Right renal cortex interstitium (tissue), 3 donors: ENCODE measurements at regions not wholly inside any gene's neighbourhood (a gene's known extent, or its start where the extent isn't known, plus 50 kb on each side); places are given as distances from the start of the nearest gene placed in this dataset.
A peak's percentile ranks its signal among the peaks of the same experiment; 100 is the strongest.
"Not testable (repeated sequence)": the region's sequence is repeated elsewhere in the genome, so short reads cannot be mapped to it uniquely, and the experiment has no call there.

Experiments used
- DNase-seq, 3 donors: peaks; one replicate each; pipeline ENCODE4 v3.0.0-alpha.2; 2013; ENCODE audit warnings: low read depth in 3 of 3, low spot score in 2 of 3

DNA sequence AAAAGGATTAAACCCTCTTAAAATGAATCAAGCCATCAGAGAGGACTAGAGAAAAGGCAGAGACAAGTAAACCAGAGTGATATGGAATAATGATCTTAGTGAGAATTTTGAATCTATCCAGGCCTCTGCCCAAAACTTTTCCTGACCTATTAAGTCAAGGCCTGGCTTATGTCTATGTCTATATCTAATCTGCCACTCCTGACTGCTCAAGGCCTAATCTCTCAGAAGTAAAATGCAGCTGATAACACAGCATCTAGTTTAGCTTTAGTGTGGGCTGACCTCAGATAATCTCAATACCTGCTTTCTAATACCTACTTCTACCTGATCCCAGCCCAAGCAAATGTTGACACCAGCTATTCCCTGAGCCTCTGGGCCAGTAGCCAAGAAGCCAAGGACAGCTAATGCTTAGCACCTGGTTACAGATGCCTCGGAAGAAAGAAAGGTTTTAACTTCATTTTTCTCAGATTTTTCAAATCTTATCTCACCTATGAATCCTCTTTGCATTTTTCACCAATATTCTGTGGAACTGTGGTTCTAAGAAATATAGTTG is 1472.5 kb upstream of the SEL1L start:
- no peak for DNase-seq

DNA sequence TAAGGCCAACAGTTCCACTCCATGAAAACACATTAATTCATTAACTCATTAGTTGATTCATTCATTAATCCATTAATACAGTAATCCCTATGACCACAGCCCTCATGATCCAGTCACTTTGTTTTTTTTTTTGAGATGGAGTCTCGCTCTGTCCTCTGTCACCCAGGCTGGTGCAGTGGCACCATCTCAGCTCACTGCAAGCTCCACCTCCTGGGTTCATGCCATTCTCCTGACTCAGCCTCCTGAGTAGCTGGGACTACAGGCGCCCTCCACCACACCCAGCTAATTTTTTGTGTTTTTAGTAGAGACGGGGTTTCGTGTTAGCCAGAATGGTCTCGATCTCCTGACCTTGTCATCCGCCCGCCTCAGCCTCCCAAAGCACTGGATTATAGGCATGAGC is 1473.4 kb upstream of the SEL1L start:
- DNase-seq = not testable (repeated sequence)

DNA sequence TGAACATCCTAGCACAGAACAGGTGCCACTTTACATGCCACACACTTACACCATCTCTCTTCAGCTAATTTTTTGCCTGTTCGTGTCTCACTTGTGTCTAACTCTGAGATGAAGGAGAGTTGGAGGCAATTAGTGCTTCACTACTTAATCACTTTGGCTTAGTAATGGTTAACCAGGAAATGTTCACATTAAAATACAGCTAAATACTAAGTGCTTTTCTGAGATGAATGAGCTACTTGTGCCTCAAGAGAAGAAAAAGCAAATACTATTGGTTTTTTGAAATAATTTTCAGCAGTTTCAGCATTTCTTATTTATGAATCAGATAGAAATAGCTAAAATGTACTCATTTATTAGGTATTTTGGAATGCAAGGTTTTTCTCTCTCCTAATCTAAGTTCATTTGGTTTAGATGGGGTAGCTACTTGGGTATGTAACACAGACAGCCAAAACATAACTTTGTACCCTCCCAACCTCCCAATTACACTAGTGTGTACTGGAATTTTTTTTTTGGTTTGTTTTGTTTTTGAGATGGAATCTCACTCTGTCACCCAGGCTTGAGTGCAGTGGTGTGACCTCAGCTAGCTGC is 1474.1 kb upstream of the SEL1L start:
- DNase-seq = no peak

DNA sequence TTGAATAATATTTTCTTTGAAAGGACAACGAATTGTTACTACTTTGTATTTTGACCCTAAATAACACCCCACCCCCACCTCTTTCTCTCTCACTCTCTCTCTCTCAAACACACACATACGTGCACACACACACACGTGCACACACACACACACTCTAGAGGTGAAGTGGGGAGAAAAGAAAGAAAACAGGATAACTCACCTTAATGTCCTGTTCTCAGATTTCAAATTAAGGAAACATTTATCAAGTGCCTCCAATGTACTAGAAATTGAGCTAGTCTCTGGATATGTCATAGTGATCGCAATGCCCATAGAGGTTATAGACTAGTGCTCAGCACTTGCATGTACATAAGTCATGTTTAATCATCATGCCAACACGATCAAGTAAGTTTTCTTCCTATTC is 1483.6 kb upstream of the SEL1L start:
- peak in 1 of 3 donors; percentile 15 for DNase-seq

DNA sequence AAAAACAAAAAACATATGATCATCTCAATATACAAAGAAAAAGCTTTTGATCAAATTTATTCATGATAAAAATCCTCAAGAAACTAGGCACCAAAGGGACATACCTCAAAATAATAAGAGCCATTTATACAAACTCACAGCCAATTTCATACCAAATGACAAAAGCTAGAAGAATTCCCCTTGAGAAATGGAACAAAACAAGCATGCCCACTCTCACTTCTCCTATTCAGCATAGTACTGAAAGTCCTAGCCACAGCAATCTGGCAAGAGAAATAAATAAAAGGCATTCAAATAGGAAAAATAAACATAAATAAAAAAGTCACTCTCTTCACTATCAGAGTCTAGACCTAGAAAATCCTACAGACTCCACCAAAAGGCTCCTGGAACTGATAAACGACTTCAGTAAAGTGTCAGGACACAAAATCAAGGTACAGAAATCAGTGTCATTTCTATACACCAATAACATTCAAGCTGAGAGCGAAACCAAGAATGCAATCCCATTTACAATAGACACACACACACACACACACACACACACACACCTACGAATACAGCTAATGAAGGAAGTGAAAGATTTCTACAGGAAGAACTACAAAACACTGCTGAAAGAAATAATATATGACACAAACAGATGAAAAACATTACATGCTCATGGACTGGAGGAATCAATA is 1486.2 kb upstream of the SEL1L start:
- no peak for DNase-seq

DNA sequence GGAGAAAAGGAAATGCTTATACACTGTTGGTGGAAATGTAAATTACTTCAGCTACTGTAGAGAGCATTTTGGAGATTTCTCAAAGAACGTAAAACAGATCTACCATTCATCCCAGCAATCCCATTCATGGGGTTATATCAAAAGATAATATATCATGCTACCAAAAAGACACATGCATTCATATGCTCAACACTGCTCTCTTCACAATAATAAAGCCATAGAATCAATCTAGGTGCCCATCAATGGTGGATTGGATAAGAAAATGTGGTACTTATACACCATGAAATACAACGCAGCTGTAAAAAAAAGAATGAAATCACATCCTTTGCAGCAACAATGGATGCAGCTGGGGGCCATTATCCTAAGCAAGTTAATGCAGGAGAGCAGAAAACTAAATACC is 1487.7 kb upstream of the SEL1L start:
- no peak for DNase-seq

DNA sequence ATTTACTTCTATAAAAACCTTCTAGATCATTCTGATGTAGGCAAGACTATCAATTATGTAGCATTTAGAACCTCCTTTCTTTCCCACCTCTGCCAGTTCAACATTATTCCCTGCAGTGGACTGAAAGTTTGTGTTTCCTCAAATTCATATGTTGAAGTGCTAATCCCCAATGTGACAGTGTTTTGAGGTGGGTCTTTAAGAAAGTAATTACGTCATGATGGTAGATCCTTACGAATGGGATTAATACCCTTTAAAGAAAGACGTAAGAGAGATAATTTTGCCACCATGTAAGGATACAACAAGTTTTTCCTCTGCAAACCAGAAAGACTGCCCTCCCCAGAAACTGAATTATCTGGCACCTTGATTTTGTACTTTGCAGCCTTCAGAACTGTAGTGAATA is 1489.7 kb upstream of the SEL1L start:
- DNase-seq = no peak

DNA sequence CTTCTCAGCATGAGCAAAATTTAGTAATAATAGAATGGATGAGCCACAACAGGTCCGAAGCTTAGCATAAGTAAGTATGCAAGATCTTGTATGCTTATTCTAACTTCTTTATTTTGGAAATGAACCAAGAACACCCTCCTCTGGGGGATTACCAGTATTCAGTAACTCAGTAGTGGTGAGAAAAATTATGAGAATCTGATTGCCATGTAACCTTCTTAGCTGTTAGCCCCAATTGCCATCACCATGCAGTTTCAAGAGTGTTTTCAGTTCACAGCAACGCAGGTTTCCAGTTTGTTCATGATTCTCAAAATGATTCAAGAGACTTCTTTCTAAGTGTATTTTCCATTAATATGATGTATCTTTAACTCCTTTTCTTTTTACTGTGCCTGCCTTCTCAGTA is 1507.6 kb upstream of the SEL1L start:
- DNase-seq = no peak

DNA sequence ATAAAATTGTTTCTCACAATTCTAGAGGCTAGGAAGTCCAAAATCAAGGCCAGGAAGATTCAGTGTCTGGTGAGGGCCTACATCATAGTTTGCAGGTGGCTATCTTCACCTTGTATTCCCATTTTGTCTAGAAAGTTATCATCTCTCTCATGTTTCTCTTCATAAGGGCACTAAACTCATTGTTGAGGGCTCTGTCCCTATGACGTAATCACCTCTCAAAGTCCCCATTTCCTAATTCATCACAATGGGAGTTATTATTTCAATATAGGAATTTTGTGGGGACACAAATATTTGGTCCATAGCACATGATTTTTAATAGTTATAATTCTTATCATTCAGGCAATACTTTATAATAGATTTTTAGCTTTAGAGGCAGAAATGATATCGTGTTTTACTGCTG is 1509.2 kb upstream of the SEL1L start:
- no peak for DNase-seq

DNA sequence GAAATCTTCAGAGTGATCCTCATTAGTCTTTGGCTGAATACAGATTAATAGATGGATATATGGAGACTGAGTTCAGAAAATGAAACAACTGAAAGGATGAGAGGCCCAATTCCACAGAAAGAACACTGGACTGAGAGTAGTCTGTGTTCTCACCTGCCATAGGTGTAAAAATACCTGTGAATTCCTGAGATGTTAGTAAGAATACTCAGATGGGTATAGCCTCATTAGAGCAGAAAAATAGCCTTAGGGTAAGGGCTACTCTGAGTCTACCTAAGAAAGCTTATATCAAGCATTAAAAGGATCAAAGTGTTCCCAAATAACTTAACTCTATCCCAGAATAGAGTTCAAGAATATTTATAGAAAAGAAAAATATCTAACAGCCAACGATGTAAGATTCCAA is 1510.3 kb upstream of the SEL1L start:
- no peak for DNase-seq

DNA sequence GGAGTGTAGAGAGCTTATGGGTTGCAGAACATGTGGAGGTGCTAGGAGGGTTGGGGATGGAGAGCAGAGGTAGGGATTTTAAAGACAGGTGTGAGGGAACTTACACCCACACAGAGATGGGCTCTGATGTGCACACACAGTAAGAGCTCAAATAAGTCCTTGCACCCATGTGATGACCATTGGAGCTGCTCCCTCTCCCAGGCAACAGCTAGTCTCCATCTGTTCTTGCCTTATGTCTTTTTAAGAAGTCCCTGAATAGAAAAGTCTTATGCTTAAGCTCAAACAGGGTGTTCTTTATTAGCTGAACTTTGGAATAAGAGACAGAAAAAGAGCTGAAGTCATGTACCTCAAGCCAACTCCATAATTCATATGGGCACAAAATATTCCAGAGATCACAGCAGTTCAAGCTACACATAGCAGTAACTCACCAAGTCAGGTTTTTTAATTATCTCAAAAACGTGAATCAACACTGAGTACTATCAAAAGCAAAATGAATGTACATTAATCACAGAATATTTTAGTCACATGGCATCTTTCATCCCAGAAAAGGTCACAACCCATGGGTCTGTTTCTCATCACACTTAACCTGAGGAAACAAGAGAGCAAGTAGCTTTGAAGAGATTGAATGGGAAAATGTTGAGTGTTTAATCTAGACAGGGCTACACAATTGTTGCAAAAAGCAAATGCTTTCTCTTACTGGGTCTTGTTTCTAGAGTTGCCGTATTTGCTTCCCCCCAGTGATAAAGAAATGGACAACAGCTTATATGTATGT is 1513.6 kb upstream of the SEL1L start:
- peak; percentile 23 to 29 (median 25) for DNase-seq

DNA sequence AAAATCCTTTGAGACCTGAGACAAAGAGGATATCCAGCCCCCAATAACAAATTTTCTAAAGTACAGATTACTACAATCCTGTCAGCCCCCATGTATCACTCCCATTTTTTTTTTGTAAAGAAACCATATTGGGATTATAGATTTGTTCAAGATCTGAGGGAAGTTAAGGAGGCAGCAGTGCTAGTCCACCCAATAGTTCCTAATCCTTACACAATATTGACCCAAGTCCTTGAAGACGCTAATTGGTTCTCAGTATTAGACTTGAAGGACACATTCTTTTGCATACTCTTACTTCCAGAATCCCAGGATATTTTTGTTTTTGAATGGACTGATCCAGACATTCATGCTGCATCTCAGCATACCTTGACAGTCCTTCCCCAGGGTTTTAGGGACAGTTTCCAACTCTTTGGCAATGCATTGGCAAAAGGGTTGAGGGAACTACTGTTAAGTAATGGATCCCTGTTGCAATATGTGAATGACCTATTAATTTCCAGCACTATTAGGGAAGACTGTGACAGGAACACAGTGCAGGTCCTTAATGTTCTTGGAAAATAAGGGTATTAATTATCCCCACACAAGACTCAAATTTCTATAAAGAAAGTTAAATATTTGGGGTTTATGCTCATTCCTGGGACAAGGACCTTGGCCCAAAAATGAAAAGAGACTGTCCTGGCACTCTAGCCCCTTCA is 1519.5 kb upstream of the SEL1L start:
- DNase-seq = no peak

DNA sequence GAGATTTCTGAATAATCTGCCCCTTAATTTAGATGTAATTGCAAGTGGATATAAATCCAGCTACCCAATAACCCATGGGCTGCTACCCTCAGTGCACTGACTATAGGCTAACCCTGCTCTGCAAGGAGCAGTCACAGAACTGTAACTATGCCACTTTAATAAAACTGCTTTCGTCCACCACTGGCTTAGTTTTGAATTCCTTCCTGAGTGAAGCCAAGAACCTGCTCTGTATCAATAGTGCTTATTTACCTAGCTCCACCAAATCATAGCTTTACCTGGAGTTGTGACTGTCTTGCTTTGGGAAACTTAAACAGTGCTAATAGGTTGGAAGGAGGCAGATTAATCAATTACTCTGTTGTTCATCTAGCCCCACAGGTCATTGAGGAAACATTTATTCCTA is 1524.4 kb upstream of the SEL1L start:
- DNase-seq = no peak

DNA sequence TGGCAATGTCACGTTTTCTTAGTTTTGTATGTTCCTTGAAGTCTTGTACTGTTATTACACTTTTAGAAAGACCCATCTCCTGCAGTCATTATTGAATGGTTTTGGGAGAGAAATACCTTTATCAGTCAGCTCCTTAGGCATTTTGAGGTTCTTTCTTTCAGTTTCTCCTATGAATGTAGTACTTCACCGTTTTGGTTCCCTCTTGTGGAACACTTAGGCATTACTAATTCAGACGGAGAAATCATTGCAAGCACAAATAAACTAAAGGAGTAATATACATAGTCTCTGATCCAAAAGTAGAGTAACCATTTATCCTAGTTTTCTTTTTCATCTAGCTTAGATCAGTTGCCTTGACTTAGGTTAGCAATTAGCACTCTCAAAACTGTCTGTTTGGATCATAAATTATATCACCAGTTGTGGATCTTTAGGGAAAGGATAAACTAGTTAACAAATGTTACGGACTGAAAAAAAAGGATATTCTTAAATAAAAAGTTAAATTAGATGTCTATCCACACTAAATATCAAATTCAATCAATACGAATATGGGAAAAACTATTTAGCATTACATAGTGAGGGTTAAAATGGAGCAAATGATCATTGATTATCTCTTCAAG is 1538.3 kb upstream of the SEL1L start:
- DNase-seq = no peak

DNA sequence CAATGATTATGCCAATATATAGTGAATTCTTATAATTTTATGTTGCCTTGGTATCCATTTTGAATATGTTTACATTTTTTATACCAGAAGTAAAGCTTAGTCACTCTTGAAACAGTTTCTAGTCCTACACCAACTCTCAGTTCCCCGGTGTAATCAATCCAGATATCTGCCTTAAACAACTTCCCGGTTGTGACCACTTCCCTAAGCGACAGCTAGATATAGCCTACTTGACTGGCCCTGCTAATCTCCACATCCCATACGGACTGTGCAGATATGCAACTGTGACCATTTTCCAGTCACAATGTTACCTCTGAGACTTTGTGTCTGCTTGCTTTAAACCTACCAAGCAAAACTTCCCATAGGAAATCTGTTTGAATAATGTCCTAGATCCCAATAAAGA is 1551.5 kb upstream of the SEL1L start:
- no peak for DNase-seq

DNA sequence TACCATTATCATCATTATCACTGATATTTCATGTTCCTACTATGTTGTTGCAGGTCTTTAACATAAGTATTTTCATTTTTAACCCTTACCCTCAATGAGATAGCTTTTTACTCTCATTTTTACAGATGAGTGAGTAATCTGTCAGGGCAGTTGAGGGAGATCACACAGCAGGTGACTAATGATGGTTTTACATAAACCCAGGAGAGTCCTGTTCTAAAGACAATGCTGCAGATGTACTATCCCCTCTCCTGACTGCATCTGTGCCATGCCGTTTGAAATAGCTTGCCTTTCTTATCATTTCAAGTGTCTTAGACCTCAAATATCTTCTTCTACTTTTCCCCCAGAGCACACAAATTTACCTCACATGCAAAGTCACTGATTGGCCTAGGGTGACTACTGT is 1552.1 kb upstream of the SEL1L start:
- no peak for DNase-seq

DNA sequence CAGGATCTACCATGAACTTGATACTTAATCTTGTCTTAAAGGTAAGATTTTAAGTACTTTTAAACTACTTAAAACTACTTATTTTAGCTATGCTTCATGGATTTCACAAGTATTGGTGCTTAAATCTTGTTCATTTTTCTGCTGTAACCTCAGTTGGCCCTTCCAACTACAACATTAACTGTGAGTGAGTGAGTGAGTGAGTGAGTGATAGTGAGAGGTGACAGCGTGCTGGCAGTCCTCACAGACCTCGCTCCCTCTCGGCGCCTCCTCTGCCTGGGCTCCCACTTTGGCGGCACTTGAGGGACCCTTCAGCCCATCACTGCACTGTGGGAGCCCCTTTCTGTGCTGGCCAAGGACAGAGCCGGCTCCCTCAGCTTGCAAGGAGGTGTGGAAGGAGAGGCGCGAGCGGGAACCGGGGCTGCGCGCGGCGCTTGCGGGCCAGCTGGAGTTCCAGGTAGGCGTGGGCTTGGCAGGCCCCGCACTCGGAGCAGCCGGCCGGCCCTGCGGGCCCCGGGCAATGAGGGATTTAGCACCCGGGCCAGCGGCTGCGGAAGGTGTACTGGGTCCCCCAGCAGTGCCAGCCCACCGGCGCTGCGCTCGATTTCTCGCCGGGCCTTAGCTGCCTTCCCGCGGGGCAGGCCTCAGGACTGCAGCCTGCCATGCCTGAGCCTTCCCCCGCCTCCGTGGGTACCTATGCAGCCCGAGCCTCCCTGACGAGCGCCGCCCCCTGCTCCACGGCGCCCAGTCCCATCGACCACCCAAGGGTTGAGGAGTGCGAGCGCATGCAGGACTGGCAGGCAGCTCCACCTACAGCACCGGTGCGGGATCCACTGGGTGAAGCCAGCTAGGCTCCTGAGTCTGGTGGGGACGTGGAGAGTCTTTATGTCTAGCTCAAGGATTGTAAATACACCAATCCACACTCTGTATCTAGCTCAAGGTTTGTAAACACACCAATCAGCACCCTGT is 1558.6 kb upstream of the SEL1L start:
- not testable (repeated sequence) for DNase-seq

DNA sequence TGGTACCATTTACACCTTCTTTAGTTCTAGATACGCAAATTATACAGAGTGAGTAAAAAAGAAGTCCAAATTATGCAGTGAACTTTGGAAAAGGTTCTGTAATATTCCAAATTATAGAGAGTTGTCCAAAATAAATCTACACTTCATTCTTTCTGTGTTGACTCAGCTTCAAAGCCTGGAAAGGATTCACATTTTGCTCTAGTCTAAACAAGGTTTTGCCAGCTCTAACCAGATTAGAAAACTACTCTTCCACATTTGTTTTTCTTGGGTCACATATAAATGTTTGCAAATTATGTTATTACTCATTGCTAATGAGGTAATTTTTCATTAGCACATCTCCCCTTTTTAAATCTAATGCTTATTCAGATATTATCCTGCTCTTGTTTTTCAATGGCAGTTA is 1562.4 kb upstream of the SEL1L start:
- no peak for DNase-seq

DNA sequence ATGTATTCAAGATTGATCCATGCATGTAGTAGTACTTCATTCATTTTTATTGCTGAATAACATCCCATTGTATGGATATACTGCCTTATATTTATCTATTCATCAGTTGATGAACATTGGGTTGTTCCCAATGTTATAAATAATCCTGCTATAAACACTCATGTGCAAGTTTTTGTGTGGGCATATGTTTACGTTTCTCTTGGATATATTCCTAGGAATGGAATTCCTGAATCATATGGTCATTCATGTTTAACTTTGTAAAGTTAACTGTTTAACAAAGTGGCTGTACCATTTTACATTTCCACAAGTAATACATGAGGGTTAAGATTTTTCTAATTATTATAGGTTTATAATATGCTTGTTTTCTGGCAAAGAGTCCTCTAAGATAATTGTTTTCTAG is 1568.2 kb upstream of the SEL1L start:
- DNase-seq = no peak

DNA sequence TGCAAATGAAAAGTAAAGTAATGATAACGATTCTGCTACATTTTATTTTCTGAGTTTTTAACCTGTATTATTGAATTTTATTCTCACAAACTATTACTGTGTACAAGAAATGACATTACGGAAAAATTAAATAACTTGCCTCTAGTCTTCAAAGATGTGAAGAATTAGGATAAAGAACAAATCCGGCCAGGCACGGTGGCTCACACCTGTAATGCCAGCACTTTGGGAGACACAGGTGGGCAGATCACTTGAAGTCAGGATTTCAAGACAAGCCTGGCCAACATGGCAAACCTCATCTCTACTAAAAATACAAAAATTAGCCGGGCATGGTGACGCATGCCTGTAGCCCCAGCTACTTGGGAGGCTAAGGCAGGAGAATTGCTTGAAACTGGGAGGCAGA is 1584.4 kb upstream of the SEL1L start:
- no peak for DNase-seq
